ENCODE measurements at regions not wholly inside any gene's neighbourhood (a gene's known extent, or its start where the extent isn't known, plus 50 kb on each side); places are given as distances from the start of the nearest gene placed in this dataset.

DNA sequence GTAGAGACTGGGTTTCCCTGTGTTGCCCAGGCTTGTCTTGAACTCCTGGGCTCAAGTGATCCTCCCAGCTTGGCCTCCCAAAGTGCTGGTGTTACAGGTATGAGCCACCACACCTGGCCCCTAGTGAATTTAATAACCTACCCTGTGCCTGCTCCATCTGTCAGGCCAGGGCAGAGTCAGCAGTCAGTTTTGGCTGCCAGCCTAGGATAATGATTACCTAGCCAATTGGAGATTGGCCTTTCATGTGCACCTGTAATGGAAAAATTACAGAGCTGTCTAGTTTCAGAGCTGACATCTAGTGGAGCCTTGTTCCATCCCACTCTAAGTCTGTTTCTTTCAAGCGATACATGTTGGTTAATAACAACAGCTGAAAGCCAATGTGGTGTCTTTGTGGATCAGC, 92.0 kb downstream of the DIRAS3 start:
- Mint-ChIP-seq H3K9me3 (no peaks in the 10 kb centered on the region), H3K4me1 (ENCODE audit: unreplicated experiment) (peaks cover 11% of the 10 kb centered on the region), H3K27ac (no peak overlapping the region), H3K36me3 (no peaks in the 10 kb centered on the region), H3K27me3 (peaks cover 8% of the 10 kb centered on the region), H3K4me3 (no peak overlapping the region)
- no peak for DNase-seq (ENCODE audit: extremely low spot score, unreplicated experiment)
- TF ChIP-seq, protein P1, sequence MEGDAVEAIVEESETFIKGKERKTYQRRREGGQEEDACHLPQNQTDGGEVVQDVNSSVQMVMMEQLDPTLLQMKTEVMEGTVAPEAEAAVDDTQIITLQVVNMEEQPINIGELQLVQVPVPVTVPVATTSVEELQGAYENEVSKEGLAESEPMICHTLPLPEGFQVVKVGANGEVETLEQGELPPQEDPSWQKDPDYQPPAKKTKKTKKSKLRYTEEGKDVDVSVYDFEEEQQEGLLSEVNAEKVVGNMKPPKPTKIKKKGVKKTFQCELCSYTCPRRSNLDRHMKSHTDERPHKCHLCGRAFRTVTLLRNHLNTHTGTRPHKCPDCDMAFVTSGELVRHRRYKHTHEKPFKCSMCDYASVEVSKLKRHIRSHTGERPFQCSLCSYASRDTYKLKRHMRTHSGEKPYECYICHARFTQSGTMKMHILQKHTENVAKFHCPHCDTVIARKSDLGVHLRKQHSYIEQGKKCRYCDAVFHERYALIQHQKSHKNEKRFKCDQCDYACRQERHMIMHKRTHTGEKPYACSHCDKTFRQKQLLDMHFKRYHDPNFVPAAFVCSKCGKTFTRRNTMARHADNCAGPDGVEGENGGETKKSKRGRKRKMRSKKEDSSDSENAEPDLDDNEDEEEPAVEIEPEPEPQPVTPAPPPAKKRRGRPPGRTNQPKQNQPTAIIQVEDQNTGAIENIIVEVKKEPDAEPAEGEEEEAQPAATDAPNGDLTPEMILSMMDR (conservative IDR thresholded peaks at IDR 0.05) = no peak

DNA sequence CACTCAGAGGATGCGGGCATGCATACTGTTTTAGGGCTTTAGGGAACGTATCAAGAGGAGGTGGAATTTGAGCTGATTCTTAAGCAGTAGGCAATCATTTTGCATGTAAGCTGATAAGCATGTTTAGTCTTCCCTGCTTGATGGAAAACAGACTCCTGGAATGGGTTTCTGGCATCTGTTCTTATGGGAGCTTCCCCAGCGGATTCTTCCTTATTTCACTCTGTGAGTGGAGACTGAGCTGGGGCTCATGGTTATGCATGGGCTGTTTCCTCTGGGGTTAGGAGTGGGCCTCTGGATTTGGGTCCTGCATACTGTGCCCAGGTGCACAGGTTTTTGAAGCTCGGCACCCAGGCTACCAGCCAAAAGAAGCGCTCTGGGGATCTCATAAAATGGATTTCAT, 93.4 kb downstream of the DIRAS3 start:
- Mint-ChIP-seq H3K4me1 (ENCODE audit: unreplicated experiment) (peaks cover 11% of the 10 kb centered on the region), H3K27me3 (peaks cover 8% of the 10 kb centered on the region), H3K4me3 (no peak overlapping the region), H3K36me3 (no peaks in the 10 kb centered on the region), H3K27ac (no peak overlapping the region), H3K9me3 (no peaks in the 10 kb centered on the region)
- DNase-seq (ENCODE audit: extremely low spot score, unreplicated experiment) = no peak
- TF ChIP-seq, protein P1 (conservative IDR thresholded peaks at IDR 0.05) = no peak

DNA sequence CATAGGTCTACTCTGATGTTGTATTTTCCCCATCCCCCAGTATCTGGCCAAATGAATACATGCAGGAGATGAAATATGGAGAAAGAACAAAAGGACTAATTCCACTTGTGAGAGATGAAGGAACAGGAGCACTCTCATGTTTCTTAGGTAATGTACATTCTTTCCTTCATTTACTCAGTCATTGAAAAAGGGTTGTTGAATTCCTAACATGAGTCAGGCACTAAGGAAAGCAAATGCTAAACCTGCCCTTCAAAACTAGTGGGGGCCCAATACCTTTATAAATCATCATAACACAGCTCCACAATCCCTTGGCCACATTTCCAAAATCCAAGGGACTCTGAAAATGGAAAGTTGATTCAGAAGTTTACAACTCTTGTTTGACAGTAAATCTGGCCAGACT, 94.3 kb downstream of the DIRAS3 start:
- Mint-ChIP-seq H3K27me3 (peaks cover 8% of the 10 kb centered on the region), H3K9me3 (no peaks in the 10 kb centered on the region), H3K27ac (no peak overlapping the region), H3K4me3 (no peak overlapping the region), H3K36me3 (no peaks in the 10 kb centered on the region), H3K4me1 (ENCODE audit: unreplicated experiment) (peaks cover 11% of the 10 kb centered on the region)
- TF ChIP-seq, protein P1 (conservative IDR thresholded peaks at IDR 0.05) = no peak
- no peak for DNase-seq (ENCODE audit: extremely low spot score, unreplicated experiment)

DNA sequence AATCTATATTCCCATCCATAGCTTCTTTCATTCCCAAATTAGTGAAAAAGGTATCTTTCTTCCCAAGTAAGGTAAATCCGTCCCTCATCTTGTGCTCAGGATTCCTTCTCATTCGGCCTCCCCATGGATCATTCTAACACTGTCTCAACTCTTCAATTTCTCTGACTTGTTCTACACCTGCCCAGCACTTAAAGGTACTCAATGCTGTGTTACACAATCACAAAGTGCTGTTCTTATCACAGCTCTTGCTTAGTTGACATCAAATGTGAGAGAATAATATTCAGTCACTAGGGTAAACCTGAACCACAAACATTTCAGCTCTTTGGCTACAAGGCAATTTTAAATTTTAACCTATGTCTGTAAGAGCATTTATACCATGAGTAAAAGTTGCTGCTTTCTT, 94.8 kb downstream of the DIRAS3 start:
- Mint-ChIP-seq H3K27me3 (peaks cover 8% of the 10 kb centered on the region), H3K4me1 (ENCODE audit: unreplicated experiment) (peaks cover 11% of the 10 kb centered on the region), H3K36me3 (no peaks in the 10 kb centered on the region), H3K27ac (no peak overlapping the region), H3K4me3 (no peak overlapping the region), H3K9me3 (no peaks in the 10 kb centered on the region)
- DNase-seq (ENCODE audit: extremely low spot score, unreplicated experiment) = no peak
- TF ChIP-seq, protein P1 (conservative IDR thresholded peaks at IDR 0.05) = no peak

DNA sequence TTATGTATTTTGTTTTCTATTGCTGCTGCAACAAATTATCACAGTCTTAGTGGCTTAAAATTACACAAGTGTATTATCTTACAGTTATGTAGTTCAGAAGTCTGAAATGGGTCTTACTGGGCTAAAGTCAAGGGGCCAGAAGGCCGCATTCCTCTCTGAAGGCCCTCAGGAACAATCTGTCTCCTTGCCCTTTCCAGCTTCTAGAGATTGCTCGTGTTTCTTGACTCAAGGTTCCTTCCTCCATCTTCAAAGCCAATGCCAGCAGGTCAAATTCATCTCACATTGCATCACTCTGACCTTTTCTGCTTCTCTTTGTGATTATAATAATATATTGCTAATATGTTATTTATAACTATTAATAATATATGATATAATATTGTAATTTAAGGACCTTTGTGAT, 97.1 kb downstream of the DIRAS3 start:
- H3K4me1 Mint-ChIP-seq (ENCODE audit: unreplicated experiment) = peaks cover 11% of the 10 kb centered on the region
- H3K4me3 Mint-ChIP-seq = no peak overlapping the region
- peaks cover 8% of the 10 kb centered on the region for H3K27me3 Mint-ChIP-seq
- TF ChIP-seq, protein P1 (conservative IDR thresholded peaks at IDR 0.05) = no peak
- H3K27ac Mint-ChIP-seq = no peak overlapping the region
- no peaks in the 10 kb centered on the region for H3K36me3 Mint-ChIP-seq
- H3K9me3 Mint-ChIP-seq = no peaks in the 10 kb centered on the region
- no peak for DNase-seq (ENCODE audit: extremely low spot score, unreplicated experiment)

DNA sequence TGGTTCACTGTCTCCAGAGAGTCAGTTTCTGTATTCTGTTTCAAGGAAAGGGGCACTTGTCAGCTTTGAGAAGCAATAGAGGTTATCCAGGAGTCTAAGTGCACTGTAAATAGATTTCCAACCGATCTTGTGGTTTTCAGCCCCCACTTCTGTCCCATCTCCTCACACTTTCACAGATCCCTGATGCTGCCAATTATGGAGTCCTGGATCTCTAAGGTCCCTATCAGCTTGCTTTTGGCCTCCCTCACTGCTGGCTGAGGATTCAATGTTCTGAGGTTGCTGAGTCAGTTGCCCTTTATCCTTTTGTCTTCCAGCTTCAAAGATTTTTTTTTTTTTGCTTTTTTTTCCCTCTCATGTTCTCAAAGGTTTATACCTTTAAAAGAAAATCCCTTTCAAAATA, 98.4 kb downstream of the DIRAS3 start:
- TF ChIP-seq, protein P1 (conservative IDR thresholded peaks at IDR 0.05) = no peak
- Mint-ChIP-seq H3K9me3 (no peaks in the 10 kb centered on the region), H3K4me1 (ENCODE audit: unreplicated experiment) (peaks cover 4% of the 10 kb centered on the region), H3K36me3 (no peaks in the 10 kb centered on the region), H3K27me3 (peaks cover 8% of the 10 kb centered on the region), H3K27ac (no peak overlapping the region), H3K4me3 (no peak overlapping the region)
- no peak for DNase-seq (ENCODE audit: extremely low spot score, unreplicated experiment)
